HL-60 (cell line): ENCODE measurements at regions not wholly inside any gene's neighbourhood (a gene's known extent, or its start where the extent isn't known, plus 50 kb on each side); places are given as distances from the start of the nearest gene placed in this dataset.

Experiments
- DNase-seq, 2 experiments: peaks; one replicate each; pipeline ENCODE4 v3.0.0-alpha.2; 2010 to 2020; ENCODE audit warnings: low read depth in 1 of 2, low spot score in 1 of 2
- H3K27ac ChIP-seq: fragments of 250-450 bp; sonication (Bioruptor Pico); replicated peaks from 2 replicates; pipeline ENCODE4 v1.5.1; 2020; ENCODE audit warnings: mild to moderate bottlenecking, moderate library complexity
- H3K27me3 ChIP-seq: fragments of 250-450 bp; sonication (Bioruptor Pico); 2 replicates; pipeline ENCODE4 v1.5.1; 2021; ENCODE audit warnings: mild to moderate bottlenecking, moderate library complexity; ENCODE audit not compliant: insufficient read depth, poor library complexity, severe bottlenecking
- H3K4me3 ChIP-seq: replicated peaks from 2 replicates; pipeline ENCODE4 v1.5.1; 2011; ENCODE audit warnings: mild to moderate bottlenecking, control low read depth, low read length; ENCODE audit not compliant: insufficient read depth
- GABPA ChIP-seq: IDR thresholded peaks from 2 replicates; pipeline ENCODE4 v1.6.1; 2012; ENCODE audit warnings: low read depth
- POLR2AphosphoS5 ChIP-seq: IDR thresholded peaks from 2 replicates; pipeline ENCODE4 v1.6.1; 2012; ENCODE audit warnings: low read depth
- SPI1 ChIP-seq: IDR thresholded peaks from 2 replicates; pipeline ENCODE4 v1.6.1; 2012; ENCODE audit warnings: low read depth, mild to moderate bottlenecking, borderline replicate concordance
- TF ChIP-seq, protein P1 (sequence below): IDR thresholded peaks from 2 replicates; pipeline ENCODE4 v1.6.1; 2012; ENCODE audit warnings: low read depth; ENCODE audit not compliant: insufficient replicate concordance
- TF ChIP-seq, protein P2 (sequence below): IDR thresholded peaks from one replicate; pipeline ENCODE4 v1.5.1; 2011; ENCODE audit warnings: low read length, control low read depth, inconsistent platforms; ENCODE audit not compliant: insufficient read depth

DNA sequence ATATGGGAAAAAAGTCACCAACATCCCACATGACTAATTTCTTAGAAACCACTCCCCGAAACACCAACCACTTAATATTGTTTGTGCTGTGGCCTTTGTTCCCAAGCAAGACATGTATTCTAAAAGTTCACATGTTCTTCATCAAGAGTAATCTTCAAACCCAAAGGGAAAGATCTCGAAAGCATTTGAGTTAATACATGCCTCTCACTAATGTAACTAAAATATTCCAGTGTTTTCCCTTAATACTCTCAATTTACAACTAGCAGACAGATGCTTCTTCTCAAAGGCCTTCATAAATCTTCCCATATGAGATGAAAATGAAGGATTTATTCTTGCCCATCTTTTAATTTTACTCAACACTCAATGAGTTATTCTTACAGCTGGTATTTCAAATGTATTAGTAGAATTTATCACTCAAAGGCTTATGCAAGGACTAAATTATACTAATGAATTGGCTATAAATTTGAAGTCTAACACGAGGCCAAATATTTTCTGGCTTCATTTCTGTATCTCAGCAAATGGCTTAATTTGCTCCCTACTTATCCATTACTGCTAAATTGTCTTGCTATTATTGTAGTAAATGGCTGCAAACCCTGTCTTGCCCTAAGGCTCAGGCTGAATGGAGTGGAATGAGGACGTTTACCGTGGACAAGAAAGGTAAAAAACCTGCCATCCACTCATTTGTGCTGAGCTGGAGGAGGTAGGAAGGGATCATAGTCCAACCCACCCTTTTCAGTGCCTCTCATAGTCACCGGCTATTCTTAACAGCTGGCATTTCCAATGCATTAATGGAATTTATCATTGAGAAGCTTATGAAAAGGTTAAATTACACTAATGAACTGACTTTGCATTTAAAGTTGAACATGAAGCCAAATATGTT is 474.4 kb downstream of the RASEF start:
- no peak overlapping the region for H3K4me3 ChIP-seq
- DNase-seq, result no peak

DNA sequence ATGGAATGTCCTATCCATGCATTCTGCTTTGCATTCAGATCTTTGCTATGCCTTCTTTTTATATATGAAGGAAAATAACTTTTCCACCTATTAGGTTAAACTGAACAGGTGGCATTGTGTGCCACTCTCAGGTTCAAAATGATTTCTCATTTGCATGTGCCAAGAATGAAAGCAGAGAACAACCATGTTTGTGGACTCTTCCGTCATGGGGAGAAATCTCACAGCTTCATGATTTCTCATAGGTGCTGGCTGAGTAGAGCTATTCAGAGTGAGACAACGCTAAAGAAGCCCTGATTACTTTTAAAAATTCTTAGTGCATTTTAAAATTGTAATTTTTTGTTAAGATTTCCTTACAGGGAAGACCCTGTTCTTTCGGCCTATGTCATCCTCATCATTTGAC is 472.1 kb downstream of the RASEF start:
- Histone ChIP-seq H3K27me3 (peaks cover 2% of the 10 kb centered on the region), H3K4me3 (no peak overlapping the region), H3K27ac (no peak overlapping the region)
- DNase-seq, result no peak
- TF ChIP-seq SPI1 (no peak), POLR2AphosphoS5 (no peak), GABPA (no peak)
- TF ChIP-seq, protein P1, sequence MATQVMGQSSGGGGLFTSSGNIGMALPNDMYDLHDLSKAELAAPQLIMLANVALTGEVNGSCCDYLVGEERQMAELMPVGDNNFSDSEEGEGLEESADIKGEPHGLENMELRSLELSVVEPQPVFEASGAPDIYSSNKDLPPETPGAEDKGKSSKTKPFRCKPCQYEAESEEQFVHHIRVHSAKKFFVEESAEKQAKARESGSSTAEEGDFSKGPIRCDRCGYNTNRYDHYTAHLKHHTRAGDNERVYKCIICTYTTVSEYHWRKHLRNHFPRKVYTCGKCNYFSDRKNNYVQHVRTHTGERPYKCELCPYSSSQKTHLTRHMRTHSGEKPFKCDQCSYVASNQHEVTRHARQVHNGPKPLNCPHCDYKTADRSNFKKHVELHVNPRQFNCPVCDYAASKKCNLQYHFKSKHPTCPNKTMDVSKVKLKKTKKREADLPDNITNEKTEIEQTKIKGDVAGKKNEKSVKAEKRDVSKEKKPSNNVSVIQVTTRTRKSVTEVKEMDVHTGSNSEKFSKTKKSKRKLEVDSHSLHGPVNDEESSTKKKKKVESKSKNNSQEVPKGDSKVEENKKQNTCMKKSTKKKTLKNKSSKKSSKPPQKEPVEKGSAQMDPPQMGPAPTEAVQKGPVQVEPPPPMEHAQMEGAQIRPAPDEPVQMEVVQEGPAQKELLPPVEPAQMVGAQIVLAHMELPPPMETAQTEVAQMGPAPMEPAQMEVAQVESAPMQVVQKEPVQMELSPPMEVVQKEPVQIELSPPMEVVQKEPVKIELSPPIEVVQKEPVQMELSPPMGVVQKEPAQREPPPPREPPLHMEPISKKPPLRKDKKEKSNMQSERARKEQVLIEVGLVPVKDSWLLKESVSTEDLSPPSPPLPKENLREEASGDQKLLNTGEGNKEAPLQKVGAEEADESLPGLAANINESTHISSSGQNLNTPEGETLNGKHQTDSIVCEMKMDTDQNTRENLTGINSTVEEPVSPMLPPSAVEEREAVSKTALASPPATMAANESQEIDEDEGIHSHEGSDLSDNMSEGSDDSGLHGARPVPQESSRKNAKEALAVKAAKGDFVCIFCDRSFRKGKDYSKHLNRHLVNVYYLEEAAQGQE, result no peak
- TF ChIP-seq, protein P2, sequence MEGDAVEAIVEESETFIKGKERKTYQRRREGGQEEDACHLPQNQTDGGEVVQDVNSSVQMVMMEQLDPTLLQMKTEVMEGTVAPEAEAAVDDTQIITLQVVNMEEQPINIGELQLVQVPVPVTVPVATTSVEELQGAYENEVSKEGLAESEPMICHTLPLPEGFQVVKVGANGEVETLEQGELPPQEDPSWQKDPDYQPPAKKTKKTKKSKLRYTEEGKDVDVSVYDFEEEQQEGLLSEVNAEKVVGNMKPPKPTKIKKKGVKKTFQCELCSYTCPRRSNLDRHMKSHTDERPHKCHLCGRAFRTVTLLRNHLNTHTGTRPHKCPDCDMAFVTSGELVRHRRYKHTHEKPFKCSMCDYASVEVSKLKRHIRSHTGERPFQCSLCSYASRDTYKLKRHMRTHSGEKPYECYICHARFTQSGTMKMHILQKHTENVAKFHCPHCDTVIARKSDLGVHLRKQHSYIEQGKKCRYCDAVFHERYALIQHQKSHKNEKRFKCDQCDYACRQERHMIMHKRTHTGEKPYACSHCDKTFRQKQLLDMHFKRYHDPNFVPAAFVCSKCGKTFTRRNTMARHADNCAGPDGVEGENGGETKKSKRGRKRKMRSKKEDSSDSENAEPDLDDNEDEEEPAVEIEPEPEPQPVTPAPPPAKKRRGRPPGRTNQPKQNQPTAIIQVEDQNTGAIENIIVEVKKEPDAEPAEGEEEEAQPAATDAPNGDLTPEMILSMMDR, result no peak

More for the DNA sequence above, 474.4 kb downstream of the RASEF start:
- H3K27ac ChIP-seq, result no peak overlapping the region
- TF ChIP-seq, protein P2, result no peak
- no peaks in the 10 kb centered on the region for H3K27me3 ChIP-seq

DNA sequence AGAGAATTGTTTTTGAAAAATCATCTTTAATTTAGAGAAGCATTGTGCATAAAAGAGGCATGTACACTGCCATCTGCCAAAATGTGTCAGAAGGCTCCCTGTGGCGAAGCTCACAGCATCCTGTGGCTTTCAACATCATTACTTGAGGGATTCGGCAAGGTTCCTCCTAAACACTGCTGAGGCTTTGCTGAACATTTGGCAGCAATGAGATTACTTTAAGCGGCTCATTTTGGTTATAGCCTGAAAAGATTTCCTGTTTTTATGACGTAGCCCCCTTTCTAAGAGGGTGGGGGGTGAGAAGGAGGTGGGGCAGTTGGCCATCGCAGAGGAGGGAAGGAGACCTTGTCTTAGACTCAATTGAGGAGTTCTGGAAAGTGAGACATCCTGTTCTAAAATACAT is 469.4 kb downstream of the RASEF start:
- Histone ChIP-seq H3K4me3 (no peak overlapping the region), H3K27me3 (peaks cover 2% of the 10 kb centered on the region), H3K27ac (no peak overlapping the region)
- TF ChIP-seq, protein P1, result no peak
- no peak for TF ChIP-seq SPI1
- TF ChIP-seq, protein P2, result no peak
- no peak for TF ChIP-seq POLR2AphosphoS5
- no peak for TF ChIP-seq GABPA
- DNase-seq, result no peak
